GM18520 (cell line): ENCODE measurements at regions not wholly inside any gene's neighbourhood (a gene's known extent, or its start where the extent isn't known, plus 50 kb on each side); places are given as distances from the start of the nearest gene placed in this dataset.

ENCODE experiments used
- ATAC-seq: cut with Tn5 transposase; IDR thresholded peaks from one replicate; pipeline ENCODE4 v1.9.1; 2021; ENCODE audit not compliant: unreplicated experiment

DNA sequence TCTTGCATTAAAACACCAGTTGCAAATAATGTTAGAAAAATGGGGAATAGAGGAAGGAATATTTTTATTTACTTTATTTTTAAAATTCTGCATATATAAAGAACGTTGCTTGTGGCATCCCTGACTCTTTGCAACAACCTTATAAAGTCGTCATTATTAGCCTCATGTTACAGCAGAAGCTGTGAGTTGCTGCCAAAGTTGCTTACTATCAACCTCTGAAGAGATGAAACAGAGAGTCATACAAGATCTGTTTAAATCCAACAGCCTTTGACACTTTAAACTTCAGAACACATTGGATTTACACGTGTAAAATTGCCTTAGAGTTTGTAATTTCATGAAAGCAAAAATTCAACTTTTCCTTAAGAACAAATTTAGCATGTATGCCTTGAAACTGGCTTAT, 221.9 kb downstream of the MRPL39 start:
- no peak for ATAC-seq

DNA sequence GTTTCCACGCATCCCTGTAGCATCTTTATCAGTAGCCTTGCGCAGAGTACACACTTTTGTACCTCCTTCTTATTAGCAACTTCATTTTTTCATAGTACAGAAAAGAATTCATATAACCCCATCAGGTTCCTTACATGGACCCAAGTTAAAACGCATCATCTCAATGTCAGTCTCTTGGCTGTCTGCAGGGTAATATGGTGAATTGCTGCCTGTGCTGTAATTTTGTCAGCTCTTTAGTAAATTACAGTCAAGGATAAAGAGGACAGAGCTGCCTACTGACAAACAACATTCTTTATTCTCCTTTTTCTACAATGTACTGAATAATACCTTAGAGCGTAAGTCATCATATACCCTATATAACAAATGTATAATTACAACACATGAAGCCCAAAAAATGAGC, 222.5 kb downstream of the MRPL39 start:
- ATAC-seq, result no peak

DNA sequence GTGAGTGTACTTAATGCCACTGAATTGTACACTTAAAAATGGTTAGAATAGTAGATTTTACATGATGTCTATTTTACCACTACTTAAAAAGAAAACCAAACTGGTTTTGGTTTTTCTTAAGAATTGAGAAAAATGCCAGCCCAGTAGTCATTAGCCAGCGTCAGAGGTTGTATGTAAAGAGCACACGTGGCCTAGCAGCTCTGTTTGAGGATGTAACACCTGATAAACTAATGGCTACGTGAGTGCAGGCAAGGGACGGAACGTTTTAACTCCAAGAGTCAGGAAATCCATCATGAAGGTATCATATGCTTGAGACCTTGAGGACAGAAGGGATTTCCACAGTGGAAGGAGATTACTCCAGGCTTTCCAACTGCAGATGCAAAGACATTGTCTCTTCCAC, 223.7 kb downstream of the MRPL39 start:
- ATAC-seq, result no peak

DNA sequence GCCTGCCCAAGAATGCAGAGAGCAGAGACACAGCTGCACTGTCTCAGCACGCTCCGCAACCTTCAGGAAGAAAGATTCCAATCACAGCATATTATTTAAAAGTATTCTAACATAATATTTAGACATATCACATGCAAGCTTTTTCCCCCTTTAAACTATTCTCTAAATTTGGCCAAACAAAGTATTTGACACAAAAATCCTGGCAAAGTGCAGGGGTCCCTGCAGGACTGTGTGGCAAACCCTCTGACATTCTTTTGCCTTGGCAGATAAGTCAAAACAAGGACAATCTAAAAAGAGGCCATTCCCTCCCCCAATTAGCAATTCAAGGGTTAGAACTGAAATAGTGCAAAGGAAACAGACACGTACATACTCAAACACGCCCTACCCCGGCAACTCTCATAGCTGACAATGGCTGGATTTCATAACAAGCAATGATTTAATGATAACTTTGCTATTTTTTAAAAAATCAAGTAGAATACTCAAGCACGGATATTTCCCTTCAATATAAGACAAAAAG, 225.3 kb downstream of the MRPL39 start:
- no peak for ATAC-seq

DNA sequence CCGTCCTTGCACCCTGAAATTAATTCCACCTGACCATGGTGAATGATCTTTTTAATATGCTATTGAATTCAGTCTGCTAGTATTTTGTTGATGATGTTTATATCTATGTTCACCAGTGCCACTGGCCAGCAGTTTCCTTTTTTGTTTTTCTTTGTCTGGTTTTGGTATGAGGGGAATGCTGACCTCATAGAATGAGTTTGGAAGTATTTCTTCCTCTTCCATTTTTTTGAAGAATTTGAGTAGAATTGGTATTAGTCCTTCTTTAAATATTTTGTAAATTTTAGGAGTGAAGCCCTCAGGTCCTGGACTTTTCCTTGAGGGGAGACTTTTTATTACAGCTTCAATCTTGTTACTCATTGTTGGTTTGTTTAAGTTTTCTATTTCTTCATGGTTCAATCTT, 231.6 kb downstream of the MRPL39 start:
- no peak for ATAC-seq

DNA sequence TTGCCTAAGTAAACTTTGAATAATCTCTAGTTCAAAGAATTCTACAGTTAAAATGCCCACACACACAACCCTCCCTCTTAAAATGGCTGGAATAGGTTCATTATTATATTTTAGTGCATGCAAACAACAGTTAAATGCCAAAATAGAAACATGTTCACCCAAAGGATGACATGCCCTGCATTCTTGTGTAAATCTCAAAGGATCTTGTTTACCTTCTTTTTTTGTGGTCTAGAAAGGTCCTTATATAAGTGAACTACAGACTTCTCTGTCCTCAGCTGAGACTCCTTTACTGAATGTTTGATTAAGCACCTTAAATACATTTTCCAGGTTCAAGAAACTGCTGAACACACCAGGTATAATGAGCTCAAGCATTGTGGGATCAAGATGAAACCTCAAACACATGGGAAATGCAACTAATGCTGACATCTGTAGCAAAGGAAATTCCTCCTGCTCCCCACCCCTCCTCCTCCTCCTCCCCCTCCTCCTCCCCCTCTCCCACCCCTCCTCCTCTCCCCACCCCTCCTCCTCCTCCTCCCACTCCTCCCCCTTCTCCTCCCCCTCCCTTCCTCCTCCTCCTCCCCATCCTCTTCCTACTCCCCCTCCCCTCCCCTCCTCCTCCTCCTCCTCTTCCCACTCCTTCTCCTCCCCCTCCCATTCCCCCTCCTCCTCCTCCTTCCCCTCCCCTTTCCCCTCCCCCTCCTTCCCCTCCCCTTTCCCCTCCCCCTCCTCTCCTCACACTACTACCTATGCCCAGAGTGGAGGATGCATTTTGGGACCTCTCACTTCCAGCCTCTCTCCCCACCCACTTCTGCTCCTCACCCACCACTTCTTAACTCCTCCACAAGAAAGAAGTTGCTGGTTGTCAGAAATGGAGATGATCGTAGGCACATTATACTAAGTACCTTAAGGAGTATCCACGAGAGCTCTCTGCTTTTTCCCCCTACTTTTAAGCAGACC, 233.9 kb downstream of the MRPL39 start:
- no peak for ATAC-seq

DNA sequence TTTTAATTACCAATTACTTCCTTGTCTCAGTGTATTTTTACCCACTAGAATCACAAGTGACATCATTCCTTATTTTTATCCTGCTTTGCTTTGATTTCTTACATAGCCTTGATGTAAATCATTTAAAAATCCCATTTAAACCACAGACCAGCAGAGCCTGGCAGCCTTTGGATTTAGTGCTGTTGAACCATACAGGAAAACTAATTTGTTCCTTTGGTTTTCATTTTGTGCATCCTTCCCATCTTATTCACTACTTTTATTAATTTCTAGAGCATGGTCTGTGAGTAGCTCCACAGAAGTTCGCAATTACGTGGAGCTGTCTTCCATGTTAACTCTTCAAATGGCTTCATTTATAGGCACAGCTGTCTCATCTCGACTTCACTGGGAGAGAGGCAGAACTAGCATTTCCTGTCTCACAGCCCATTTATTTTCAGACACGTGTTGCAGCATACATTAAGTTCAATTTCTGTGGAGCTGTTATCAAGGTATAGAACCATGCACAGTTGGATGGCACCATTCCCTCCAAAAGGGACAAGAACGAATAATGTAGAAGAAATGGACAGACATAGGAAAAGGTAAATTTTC, 235.3 kb downstream of the MRPL39 start:
- no peak for ATAC-seq

DNA sequence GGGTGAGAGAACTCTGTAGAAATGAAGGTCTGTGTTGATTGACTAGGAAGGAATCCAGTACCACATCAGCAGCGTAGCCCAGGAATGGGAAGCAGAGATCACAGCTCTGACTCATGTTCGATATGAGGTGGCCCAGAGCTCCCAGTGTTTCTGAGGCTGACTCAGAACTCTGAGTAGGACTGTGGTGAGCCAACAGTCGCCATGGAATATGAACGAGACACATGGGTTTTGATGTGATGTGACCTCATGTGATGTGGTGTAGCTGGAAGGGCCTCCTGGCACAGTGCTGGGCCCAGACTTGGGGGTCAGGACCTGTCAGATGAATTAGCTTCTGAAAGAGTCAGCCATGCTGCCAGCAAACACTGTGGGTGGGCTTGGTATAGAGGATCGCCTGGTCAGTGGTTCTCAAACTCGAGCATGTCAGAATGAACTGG, 237.0 kb downstream of the MRPL39 start:
- ATAC-seq, result no peak

DNA sequence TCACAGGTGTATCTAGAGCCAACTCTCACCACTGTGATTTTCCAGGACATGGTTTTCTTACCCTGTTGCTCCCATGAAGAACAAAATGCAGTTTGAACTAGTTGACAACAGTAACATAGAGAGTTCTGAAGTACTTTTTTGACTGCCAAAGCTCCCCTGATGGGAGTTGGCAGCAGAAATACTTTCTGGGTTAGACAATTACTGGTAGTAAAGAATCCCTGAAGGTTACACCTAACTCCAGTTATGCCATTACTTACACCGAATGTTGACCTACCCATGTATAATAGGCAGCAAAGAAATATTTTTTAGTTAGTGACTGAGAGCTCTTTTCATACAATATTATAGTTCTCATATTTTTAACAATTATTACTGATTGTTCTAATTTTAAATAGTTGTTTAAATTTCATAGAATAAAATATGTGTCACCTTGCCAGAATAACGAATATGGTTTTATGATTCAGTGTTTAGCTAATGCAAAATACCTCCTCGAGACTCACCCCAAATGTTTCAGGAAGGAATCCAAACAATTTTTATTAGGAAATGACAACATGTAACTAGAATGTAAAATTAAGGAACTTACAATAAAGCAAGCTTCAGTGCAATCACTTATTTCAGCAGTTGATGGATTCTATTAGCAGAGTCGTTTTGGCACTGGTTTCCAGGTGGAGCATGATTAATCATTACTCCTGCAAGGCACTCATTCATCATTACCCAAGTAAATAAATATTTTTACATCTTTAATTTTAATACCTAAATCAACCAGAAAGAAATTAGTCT, 237.6 kb downstream of the MRPL39 start:
- ATAC-seq, result no peak

DNA sequence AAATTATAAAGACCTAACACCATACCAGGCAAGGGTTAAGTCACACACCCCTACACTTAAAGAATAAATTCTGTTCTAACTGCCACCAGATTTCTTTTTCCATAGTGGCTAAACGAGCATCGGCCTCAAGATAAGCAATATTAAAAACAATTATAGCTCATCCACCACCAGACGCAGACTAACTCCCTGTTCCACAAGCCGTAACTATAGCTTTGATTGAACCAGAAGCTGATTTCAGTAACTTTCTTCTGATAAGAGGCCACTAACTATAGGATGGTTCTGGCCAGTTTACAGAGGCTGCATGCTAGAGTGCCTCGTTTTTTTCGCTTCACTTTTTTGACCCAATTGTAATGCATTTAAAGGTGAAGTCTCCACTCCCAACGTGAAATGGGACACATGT, 238.8 kb downstream of the MRPL39 start:
- no peak for ATAC-seq

DNA sequence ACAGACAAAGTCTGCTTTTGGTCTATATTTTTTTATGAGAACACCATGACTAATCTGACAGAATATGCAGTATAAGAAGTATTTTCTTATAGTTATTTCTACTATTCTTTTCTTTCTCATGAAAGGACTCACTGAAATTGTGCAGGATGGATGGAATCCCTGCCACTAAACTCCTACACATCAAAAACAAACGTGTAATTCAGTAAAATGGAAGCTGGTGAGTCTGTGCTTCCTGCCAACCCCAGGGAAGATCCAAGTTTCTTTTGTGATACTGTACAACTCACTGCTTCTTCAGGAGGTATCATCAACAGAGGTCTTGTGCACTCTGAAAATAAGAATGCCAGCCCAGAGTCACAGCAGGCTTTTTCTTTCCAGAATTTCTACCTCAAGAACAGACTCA, 241.2 kb downstream of the MRPL39 start:
- no peak for ATAC-seq

DNA sequence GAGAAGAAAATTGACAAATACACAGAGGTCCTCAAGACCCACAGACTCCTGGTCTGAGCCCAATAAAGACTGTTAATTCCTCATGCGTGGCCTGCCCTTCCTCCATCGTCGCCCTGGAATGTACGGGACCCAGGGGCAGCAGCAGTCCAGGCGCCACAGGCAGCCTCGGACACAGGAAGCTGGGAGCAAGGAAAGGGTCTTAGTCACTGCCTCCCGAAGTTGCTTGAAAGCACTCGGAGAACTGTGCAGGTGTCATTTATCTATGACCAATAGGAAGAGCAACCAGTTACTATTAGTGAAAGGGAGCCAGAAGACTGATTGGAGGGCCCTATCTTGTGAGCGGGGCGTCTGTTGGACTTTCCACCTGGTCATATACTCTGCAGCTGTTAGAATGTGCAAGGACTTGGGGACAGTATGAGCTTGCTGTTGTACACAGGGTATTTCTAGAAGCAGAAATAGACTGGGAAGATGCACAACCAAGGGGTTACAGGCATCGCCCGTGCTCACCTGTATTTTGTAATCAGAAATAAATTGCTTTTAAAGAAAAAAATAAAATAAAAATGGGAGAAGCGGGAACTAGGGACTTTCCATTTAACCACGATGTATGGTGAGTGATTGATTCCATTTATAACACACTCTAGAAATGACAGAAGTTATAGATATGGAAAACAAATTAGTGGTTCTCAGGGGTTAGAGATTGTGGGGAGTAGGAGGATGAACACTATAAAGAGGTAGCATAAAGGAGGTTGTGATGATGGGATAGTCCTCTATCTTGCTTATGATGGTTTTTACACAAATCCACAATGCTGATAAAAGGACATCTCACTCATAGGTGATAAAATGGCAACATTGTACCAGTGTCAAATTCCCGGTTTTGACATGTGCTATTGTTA, 244.7 kb downstream of the MRPL39 start:
- no peak for ATAC-seq

DNA sequence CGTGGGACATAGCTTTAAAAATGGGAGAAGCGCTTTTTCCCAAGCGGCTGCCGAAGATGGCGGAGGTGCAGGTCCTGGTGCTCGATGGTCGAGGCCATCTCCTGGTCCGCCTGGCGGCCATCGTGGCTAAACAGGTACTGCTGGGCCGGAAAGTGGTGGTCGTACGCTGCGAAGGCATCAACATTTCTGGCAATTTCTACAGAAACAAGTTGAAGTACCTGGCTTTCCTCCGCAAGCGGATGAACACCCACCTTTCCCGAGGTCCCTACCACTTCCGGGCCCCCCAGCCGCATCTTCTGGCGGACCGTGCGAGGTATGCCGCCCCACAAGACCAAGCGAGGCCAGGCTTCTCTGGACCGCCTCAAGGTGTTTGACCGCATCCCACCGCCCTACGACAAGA, 245.5 kb downstream of the MRPL39 start:
- ATAC-seq, result no peak

DNA sequence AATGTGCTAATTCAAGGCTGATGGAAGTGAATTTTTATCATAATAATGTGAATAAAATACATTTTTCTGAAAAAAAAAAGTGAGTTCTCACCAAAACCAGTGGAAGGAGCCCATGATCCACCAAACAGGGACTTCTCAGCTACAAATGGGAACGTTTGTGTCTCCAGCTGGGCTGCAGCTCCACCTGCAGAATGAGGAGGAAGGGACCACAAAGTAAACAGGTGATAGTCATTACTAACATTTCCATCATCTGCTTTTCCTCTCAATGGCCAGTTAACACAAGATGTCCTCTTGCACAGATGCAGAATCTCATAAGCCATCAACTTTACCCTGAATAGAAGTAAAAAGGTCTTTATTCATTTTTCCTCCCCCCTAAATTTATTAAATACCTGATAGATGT, 246.2 kb downstream of the MRPL39 start:
- ATAC-seq, result no peak

DNA sequence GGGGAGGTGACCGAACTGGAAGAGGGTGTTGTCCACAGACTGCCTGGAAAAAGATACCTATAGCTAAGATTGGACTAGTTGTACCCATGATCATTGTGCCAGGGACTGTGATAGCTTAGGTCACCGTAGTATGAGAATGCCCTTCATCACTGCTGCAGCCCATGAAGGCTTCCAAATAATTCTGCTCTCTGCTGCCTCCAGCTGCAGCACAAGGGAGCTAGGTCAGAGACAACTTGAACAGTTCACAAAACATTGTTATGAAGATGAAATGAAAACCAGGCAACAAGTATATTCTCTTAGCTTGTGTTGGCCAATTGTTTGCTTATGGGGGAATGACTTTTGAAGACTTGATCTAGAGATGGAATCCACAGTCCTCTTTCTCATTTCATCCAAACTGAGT, 246.7 kb downstream of the MRPL39 start:
- no peak for ATAC-seq

DNA sequence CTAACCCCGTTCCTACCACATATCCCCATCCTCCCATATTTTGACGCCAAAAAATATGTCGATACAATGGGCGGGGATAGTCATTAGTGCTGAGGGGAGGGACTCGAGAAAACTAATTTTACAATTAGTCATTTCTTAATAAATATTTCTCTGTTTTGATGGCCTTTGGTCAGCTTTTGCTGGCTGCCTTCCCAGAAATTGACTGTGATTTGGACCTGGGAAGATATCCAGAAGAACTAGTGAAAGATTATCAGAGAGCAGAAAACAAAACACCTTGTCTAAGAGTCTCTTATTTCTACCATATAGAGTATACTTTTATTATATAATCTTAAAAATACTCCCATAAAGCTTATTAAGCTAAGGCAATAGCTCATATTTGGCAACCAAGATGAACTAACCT, 247.6 kb downstream of the MRPL39 start:
- no peak for ATAC-seq

DNA sequence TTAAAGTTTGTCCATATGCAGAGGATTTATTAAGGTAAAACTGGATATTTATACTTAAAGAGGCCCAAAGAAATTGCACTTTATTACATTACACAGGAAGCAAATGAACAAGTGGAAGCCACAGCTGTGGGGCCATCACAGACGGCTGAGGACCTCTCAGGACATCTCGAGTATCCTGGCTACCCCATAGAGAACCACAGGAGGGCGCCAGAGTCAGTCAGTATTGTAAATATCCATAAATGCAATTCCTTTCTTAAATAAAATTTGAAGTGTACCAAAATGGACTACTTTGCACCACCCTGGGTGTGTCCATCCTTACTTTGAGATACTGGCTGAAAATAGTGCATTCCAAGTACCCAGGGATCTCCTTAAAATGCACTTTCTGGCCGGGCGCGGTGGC, 257.2 kb downstream of the MRPL39 start:
- no peak for ATAC-seq

DNA sequence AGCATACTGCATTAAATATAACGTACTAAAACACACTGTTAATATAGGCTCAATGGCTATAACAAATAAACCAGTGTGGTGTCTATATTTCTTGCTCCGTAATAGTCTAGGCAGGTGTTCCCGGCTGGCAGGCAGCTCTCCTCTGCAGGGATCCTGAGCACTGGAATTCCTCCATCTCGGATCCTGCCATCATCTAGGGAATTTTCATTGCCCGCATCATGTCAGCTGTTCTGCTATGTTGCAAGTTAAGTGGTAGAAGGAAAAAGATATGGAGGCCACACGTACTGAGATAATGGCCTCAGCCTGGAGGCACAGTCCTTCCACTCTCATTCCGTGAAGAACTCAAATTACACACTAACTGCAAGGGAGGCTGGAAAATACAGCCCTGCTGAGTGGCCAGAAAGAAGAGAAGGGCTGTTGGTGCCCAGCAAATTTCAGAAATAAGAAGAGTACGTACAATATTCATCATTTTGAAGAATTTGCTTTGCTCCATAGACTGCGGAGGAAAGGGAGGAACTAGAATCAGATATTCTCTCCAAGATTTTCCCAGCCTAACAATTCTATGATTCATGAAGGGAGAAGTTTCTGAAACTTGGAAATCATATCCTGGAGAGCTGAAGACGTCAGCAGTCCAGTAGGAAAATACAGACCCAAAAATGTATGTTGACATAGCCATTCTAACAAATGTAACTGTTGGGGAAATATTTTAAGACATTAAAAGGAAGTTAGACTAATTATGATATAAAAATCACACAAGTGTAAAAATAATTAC, 263.3 kb downstream of the MRPL39 start:
- no peak for ATAC-seq

DNA sequence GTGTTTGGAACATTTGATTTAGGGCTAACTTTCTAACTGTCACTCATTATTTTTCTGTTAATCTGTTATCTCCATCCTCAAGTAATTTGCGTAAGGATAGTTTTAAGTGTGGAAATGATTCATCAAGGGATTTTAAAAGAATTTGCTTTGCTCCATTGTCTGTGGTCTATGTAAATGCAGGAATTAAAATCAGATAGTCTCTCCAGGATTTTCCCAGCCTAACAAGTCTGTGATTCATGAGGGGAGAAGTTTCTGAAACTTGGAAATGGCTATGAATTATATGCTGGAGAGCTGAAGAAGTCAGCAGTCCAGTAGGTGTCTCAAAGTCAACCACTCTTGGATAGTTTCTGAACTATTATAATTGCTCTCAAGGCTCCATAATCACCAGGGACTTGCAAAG, 264.5 kb downstream of the MRPL39 start:
- no peak for ATAC-seq

DNA sequence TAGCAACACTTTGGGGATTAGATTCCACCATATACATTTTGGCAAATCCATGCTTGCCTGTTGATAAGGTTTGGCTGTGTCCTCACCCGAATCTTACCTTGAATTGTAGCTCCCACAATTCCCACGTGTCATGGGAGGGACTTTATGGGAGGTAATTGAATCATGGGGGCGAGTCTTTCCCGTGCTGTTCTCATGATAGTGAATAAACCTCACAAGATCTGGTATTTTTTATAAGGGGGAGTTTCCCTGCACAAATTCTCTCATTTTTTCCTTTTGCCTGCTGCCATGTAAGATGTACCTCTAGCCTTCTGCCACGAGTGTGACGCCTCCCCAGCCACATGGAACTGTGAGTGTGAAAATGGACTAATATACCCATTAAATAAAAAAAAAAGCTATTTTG, 265.3 kb downstream of the MRPL39 start:
- no peak for ATAC-seq
